ENCODE measurements at regions not wholly inside any gene's neighbourhood (a gene's known extent, or its start where the extent isn't known, plus 50 kb on each side); places are given as distances from the start of the nearest gene placed in this dataset.

- no peak overlapping the region for H3K27ac ChIP-seq (ENCODE audit: extremely low read depth, low read depth, low read length)
- no peak overlapping the region for H2AFZ ChIP-seq (ENCODE audit: low read depth, low read length)
- ChIA-PET POLR2A (interaction anchor here (1.4 kb wide), 1 partner anchor 9 kb away, joined by 4 read pairs; no protein-coding TSS in a partner anchor), CTCF (ENCODE audit: low intra/inter-chr PET ratio) (no interaction called here)
- intact Hi-C loops (cut with micrococcal nuclease): no loop called here
- H3K9me1 ChIP-seq (ENCODE audit: control insufficient read depth, insufficient read depth, low read length): peaks cover 3% of the 10 kb centered on the region
- H3K79me2 ChIP-seq (ENCODE audit: control insufficient read depth, insufficient read depth, low read length): no peaks in the 10 kb centered on the region
- in situ Hi-C loops (cut with MboI): no loop called here
- no peak for DNase-seq (ENCODE audit: extremely low read depth in 1 of 4, low spot score in 3 of 4)
- peaks cover 33 to 58% of the 10 kb centered on the region in 2 experiments for H3K27me3 ChIP-seq (ENCODE audit: control insufficient read depth in 2 of 2, insufficient read depth in 2 of 2, low read length in 2 of 2)
- no peak overlapping the region for H3K4me3 ChIP-seq
- H3K4me2 ChIP-seq (ENCODE audit: insufficient read depth, low read length): no peak overlapping the region
- no TSS peak for BruUV-seq (replicated peaks)
- FAIRE-seq: no peak
- no peak for ATAC-seq
- no peaks in the 10 kb centered on the region; the same call in 1 of the 2 replicates for H3K9me3 ChIP-seq (replicated peaks; ENCODE audit: control insufficient read depth, insufficient read depth, low read depth, low read length)
- H3K9ac ChIP-seq (ENCODE audit: insufficient read depth in 1 of 2, low read depth in 2 of 2, low read length in 2 of 2): no peak overlapping the region
- H3K4me1 ChIP-seq (replicated peaks in 1 of 2; ENCODE audit: control insufficient read depth in 2 of 2, insufficient read depth in 2 of 2, low read length in 2 of 2): no peaks in the 10 kb centered on the region
- H4K20me1 ChIP-seq (replicated peaks; ENCODE audit: control insufficient read depth, insufficient read depth, low read length): 0 out of 2 replicates have a peak, but pooled peaks cover 3% of the 10 kb centered on the region
- TF ChIP-seq JUN (IDR thresholded peaks at IDR 0.05; ENCODE audit: borderline replicate concordance, low read depth, low read length) (no peak), JUN (CRISPR knock-in tag; IDR thresholded peaks at IDR 0.05; ENCODE audit: borderline replicate concordance) (no peak), SP2 (IDR thresholded peaks at IDR 0.05; ENCODE audit: extremely low read depth, low read depth, low read length, poor library complexity, severe bottlenecking) (no peak), BRF1 (IDR thresholded peaks at IDR 0.05; ENCODE audit: borderline replicate concordance, extremely low read depth, insufficient read length) (no peak), RHOXF2B (CRISPR knock-in tag; conservative IDR thresholded peaks at IDR 0.05) (no peak), CXXC5 (CRISPR knock-in tag; IDR thresholded peaks at IDR 0.05) (no peak), SIN3A (IDR thresholded peaks at IDR 0.05; ENCODE audit: borderline replicate concordance in 2 of 2, control insufficient read depth in 1 of 2, low read depth in 2 of 2, low read length in 2 of 2) (no peak), NONO (IDR thresholded peaks at IDR 0.05; ENCODE audit: low read depth in 2 of 2, low read length in 1 of 2) (no peak), GTF2A2 (tag; IDR thresholded peaks at IDR 0.05) (no peak)
- WGBS (ENCODE audit: insufficient coverage, low coverage, missing lambda C conversion rate): 4% methylated on average over 12 of the region's 12 CpGs
- no peaks in the 10 kb centered on the region for H3K36me3 ChIP-seq (ENCODE audit: control insufficient read depth, insufficient read depth, low read length)
Observed at GRCh38 chr17:77807051-77807745, 151.3 kb upstream of the TNRC6C start.
